OCI-LY7 (cell line): ENCODE measurements at regions not wholly inside any gene's neighbourhood (a gene's known extent, or its start where the extent isn't known, plus 50 kb on each side); places are given as distances from the start of the nearest gene placed in this dataset.

Experiments
- BruUV-seq: library from RNA; stranded (reverse); fragments of 400-500 nt; replicated peaks from 2 replicates; lab custom pipeline; 2021; lab: Mats Ljungman, UMichigan
- CTCF ChIA-PET: fragments of 300-600 bp; sonication (Branson Sonifier 250); formaldehyde crosslinking; loops from one replicate; lab custom pipeline; 2022; ENCODE audit warnings: antibody characterized with exemption; ENCODE audit not compliant: unreplicated experiment; lab: Charles Lee
- POLR2A ChIA-PET: fragments of 300-600 bp; sonication (Branson Sonifier 250); formaldehyde crosslinking; loops from one replicate; lab custom pipeline; 2022; ENCODE audit warnings: antibody characterized with exemption; lab: Charles Lee
- DNase-seq: peaks from one replicate; pipeline ENCODE4 v3.0.0-alpha.2; 2015; ENCODE audit warnings: low spot score
- H2AFZ ChIP-seq: fragments of 200-600 bp; sonication (generic), shearing (Covaris generic); 2 replicates; pipeline ENCODE4 v1.6.1; 2014; ENCODE audit warnings: mild to moderate bottlenecking, antibody characterized with exemption, low read length, moderate library complexity
- H3K27ac ChIP-seq: fragments of 200-600 bp; sonication (generic); 2 replicates; pipeline ENCODE4 v1.5.1; 2014; ENCODE audit warnings: mixed run types, low read depth, mild to moderate bottlenecking, moderate library complexity, low read length, inconsistent platforms; ENCODE audit not compliant: poor library complexity, severe bottlenecking
- H3K36me3 ChIP-seq: fragments of 200-600 bp; sonication (generic); 2 replicates; pipeline ENCODE4 v1.6.1; 2014; ENCODE audit warnings: mild to moderate bottlenecking, antibody characterized with exemption, low read length, moderate library complexity, mixed read lengths; ENCODE audit not compliant: insufficient read depth
- H3K4me1 ChIP-seq: fragments of 200-600 bp; sonication (generic); 2 replicates; pipeline ENCODE4 v1.5.1; 2014; ENCODE audit warnings: mild to moderate bottlenecking, low read length; ENCODE audit not compliant: insufficient read depth, poor library complexity, severe bottlenecking
- H3K4me2 ChIP-seq: fragments of 200-600 bp; sonication (generic); 2 replicates; pipeline ENCODE4 v1.6.1; 2014; ENCODE audit warnings: mild to moderate bottlenecking, low read length
- H3K4me3 ChIP-seq: fragments of 200-600 bp; sonication (generic); 2 replicates; pipeline ENCODE4 v1.5.1; 2014; ENCODE audit warnings: mild to moderate bottlenecking, low read depth, low read length; ENCODE audit not compliant: poor library complexity, severe bottlenecking
- H3K79me2 ChIP-seq: fragments of 200-600 bp; sonication (generic); 2 replicates; pipeline ENCODE4 v1.6.1; 2016; ENCODE audit warnings: low read depth, mild to moderate bottlenecking, low read length, moderate library complexity, mixed read lengths; ENCODE audit not compliant: insufficient read depth
- H3K9me2 ChIP-seq: fragments of 200-600 bp; sonication (generic); 2 replicates; pipeline ENCODE4 v1.6.1; 2016; ENCODE audit warnings: mild to moderate bottlenecking, low read length, mixed read lengths; ENCODE audit not compliant: insufficient read depth
- H3K9me3 ChIP-seq: fragments of 200-600 bp; sonication (generic); 2 replicates; pipeline ENCODE4 v1.6.1; 2014; ENCODE audit warnings: mild to moderate bottlenecking, mixed run types, low read length, mixed read lengths
- H4K20me1 ChIP-seq: fragments of 200-600 bp; sonication (generic); 2 replicates; pipeline ENCODE4 v1.6.1; 2014; ENCODE audit warnings: mild to moderate bottlenecking, antibody characterized with exemption, low read length, moderate library complexity, mixed read lengths; ENCODE audit not compliant: insufficient read depth
- CTCF ChIP-seq: fragments of 200-600 bp; sonication (generic); conservative IDR thresholded peaks from 2 replicates; pipeline ENCODE4 v1.5.1; 2014; ENCODE audit warnings: mild to moderate bottlenecking, antibody characterized with exemption, low read length, moderate library complexity, mixed read lengths
- EZH2phosphoT487 ChIP-seq: fragments of 200-600 bp; sonication (generic); IDR thresholded peaks from 2 replicates; pipeline ENCODE4 v1.6.1; 2018; ENCODE audit warnings: low read depth, borderline replicate concordance, mild to moderate bottlenecking, mixed run types, antibody characterized with exemption, low read length, moderate library complexity, mixed read lengths
- intact Hi-C: fragments of 100-400 bp; cut with micrococcal nuclease; formaldehyde crosslinking; loops from one replicate; pipeline ENCODE4 v1.10.0; 2022; ENCODE audit not compliant: unreplicated experiment

GRCh38 chr3:22856811-22857210 is 346.3 kb upstream of the UBE2E2 start:
- ChIA-PET CTCF (no interaction called here), POLR2A (interaction anchor here (0.5 to 0.6 kb wide), 2 partner anchors 103 to 994 kb away, joined by 3 to 4 read pairs; no protein-coding TSS in a partner anchor)
- Histone ChIP-seq H3K36me3 (no peaks in the 10 kb centered on the region), H3K4me3 (no peak overlapping the region), H2AFZ (no peak overlapping the region), H3K27ac (no peak overlapping the region), H3K79me2 (no peaks in the 10 kb centered on the region), H3K4me2 (no peak overlapping the region), H3K9me3 (no peaks in the 10 kb centered on the region), H3K4me1 (no peaks in the 10 kb centered on the region), H3K9me2 (no peaks in the 10 kb centered on the region), H4K20me1 (no peaks in the 10 kb centered on the region)
- no TSS peak for BruUV-seq
- no peak for DNase-seq
- TF ChIP-seq EZH2phosphoT487 (no peak), CTCF (no peak)
- intact Hi-C loops, result no loop called here

- TF ChIP-seq EZH2phosphoT487 (no peak), CTCF (no peak)
- DNase-seq, result no peak
- Histone ChIP-seq H3K4me3 (no peak overlapping the region), H4K20me1 (no peaks in the 10 kb centered on the region), H3K4me1 (no peaks in the 10 kb centered on the region), H3K9me3 (no peaks in the 10 kb centered on the region), H2AFZ (no peak overlapping the region), H3K79me2 (no peaks in the 10 kb centered on the region), H3K36me3 (no peaks in the 10 kb centered on the region), H3K27ac (no peak overlapping the region), H3K4me2 (no peak overlapping the region), H3K9me2 (no peaks in the 10 kb centered on the region)
- ChIA-PET POLR2A (interaction anchor here (0.7 to 1.1 kb wide), 2 partner anchors 83 to 143 kb away, joined by 3 read pairs; no protein-coding TSS in a partner anchor), CTCF (no interaction called here)
- no TSS peak for BruUV-seq
- intact Hi-C loops, result no loop called here
Observed at GRCh38 chr3:22858486-22858885, 344.6 kb upstream of the UBE2E2 start.

- Histone ChIP-seq H3K27ac (no peak overlapping the region), H2AFZ (no peak overlapping the region), H3K4me2 (no peak overlapping the region), H3K9me3 (no peaks in the 10 kb centered on the region), H4K20me1 (no peaks in the 10 kb centered on the region), H3K9me2 (no peaks in the 10 kb centered on the region), H3K4me1 (no peaks in the 10 kb centered on the region), H3K36me3 (no peaks in the 10 kb centered on the region), H3K4me3 (no peak overlapping the region), H3K79me2 (no peaks in the 10 kb centered on the region)
- ChIA-PET CTCF (no interaction called here), POLR2A (no interaction called here)
- DNase-seq, result no peak
- TF ChIP-seq CTCF, result no peak
- no peak for TF ChIP-seq EZH2phosphoT487
- intact Hi-C loops, result no loop called here
- no TSS peak for BruUV-seq
Observed at GRCh38 chr3:22859618-22860017, 343.5 kb upstream of the UBE2E2 start.
